GM12892 (cell line): ENCODE measurements at regions not wholly inside any gene's neighbourhood (a gene's known extent, or its start where the extent isn't known, plus 50 kb on each side); places are given as distances from the start of the nearest gene placed in this dataset.

Source experiments
- POLR2A ChIP-seq: IDR thresholded peaks from 2 replicates; pipeline ENCODE4 v1.6.1; 2011; ENCODE audit warnings: low read depth, low read length, control low read depth
- POLR2AphosphoS5 ChIP-seq: IDR thresholded peaks from 2 replicates; pipeline ENCODE4 v1.6.1; 2011; ENCODE audit warnings: low read depth, low read length, control low read depth
- TAF1 ChIP-seq: IDR thresholded peaks from 2 replicates; pipeline ENCODE4 v1.6.1; 2011; ENCODE audit warnings: low read depth, mild to moderate bottlenecking, control low read depth, low read length, borderline replicate concordance

DNA sequence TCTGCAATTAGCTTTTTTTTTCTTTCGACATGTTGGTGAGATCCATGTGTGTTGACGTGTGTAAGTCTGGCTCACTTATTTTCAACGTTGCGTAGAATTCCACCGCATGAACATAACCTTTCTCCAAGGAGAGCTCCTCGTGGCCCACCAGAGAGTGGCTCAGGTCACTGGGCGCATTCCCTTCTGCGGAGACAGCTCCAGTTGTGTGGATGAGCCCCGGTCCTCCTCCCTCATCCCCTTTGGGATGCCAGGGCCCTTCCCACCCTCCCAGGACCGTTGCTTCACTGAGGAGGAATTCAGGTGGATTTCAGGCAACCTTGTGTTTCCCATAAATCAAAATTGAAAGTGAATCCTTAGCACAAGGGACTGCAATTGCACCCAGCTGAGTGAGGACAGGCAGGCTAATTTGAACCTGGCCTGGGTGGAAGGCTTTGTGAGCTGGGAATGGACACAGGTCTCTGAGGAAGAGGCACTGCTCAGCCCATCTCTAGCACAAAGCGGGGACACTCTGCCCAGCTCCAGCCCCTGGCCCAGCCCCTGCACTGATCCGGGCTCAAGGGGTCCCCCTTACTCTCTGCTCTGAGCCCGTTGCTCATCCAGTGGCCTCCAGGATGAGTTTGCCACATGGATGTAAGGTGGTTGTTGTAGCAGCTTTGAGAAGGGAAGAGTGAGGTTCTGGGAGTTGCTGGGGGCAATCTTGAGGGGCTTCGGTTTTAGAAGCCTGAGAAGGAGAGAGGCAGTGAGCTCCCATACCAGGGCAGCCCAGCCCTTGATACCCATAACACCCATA is 57.8 kb upstream of the HAAO start:
- TF ChIP-seq POLR2AphosphoS5 (no peak), POLR2A (no peak), TAF1 (no peak)
